M059J (cell line): ENCODE measurements at regions not wholly inside any gene's neighbourhood (a gene's known extent, or its start where the extent isn't known, plus 50 kb on each side); places are given as distances from the start of the nearest gene placed in this dataset.
A peak's percentile ranks its signal among the peaks of the same experiment; 100 is the strongest.

Experiments used
- DNase-seq: peaks from one replicate; pipeline ENCODE4 v3.0.0-alpha.2; 2012; ENCODE audit warnings: low read depth

DNA sequence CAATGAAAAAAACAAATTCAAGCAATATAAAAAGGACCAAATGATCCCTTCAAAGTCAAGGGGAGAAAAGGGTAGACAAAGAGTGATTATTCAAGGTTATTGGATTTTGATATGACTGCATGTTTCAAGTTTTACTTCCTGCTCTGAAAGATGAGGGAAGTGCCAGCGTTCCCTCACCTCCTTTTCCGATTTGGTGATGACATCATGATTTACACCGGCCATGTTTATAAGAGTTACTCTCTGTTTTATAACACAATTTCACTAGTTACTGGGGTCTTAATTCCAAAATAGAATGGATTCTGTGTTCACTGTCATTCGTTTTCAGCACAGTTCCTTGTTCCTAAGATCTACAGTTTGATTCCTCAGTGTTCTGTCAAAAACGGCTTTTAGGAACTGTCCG, 60.5 kb upstream of the CPXM2 start:
- DNase-seq, result no peak

DNA sequence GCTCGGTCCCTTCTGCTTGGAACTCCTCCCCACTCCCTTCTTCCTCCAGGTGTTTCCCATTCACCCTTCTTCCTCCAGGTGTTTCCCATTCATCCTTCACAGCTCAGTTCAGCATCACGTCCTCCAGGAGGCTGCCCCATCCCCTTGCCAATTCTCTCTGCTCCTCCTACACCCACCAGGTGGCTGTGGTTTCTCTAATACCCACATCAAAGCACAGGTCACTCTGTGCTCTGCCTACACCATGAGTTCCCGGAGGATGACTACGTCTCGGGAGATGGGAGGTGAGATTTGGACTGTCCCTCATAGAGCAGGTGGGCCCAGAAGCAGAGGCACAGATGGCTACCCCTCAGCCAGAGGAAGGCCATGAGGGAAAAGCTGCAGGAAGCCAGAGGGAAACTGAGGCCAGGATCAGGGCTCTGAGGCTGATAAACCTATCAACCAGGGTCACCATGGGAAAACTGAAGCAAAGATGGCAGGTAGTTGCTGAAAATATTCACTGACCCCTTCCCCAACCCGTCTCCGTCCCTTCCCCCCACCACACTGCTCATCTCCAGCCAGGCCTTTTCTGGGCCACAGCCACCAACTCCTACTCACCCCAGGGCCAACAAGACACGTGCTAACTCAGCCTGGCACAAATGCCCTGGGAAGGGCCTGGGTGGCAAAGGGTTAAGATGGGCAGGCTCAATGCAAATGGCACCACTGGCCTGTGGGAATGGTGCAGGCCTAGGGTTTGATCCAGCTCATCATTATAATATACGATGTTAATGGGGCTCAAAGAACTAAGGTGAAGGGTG, 56.6 kb upstream of the CPXM2 start:
- no peak for DNase-seq

DNA sequence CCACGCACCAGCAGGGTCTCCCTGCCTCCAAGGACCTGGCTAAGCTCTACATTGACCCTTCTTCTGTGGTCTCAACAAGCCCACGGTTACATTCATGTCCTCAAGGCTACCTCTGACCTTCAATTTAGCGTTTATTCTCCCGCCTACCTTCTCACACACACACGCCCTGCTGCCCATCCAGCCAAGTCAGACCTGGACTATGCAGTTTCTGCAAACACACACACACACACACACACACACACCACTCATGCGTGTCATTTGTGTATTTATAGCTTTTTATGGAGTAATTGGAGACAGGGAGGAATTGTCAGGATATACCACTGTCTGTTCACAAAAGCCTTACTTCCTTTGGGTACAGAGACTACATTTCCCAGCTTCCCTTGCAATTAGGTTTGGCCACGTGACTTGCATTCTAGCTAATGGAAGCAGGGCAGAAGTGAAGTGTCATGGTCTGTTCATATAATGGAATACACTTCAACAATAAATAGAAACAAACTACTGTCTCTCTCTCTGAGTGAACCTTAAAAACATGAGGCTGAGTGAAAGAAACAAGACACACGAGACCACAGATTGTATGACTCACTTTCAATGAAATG, 53.8 kb upstream of the CPXM2 start:
- peak; percentile 53 for DNase-seq

DNA sequence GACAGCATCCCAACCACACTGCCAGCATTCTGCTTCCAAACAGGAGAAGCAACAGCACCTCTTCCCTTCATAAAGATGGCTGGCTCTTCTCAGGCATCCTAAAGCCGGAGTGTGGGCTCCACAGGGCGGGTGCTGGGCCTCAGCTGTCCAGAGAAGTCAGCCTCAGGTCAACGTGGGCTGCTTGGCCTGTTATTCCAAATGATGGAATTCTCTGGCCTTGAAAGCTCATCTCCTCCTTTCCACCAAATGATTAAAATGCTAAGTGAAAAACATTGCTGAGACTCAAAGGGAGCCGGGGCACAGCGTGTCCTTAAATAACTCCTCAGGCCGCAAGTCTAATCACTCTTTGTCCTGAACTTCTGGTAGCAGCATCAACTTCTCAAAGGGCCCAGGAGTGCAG, 53.1 kb upstream of the CPXM2 start:
- no peak for DNase-seq

DNA sequence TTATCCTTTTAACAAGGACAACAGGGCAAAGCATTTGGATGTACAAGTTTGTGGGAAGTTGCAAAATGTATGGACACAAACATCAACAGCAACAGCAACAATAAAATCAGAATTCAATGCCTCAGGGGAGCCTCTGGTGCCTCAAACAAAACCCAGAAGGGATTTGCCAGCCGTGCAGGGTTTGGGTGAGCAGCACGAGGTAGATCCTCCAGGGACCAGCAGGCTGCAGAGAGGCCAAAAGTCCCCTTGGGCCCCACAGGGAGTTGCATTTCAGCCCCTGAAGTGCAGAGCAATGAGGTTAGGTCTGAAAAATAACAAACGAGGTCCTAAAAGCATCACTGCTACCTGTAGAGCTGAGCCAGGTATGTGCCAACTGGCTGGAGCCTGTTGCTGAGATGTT, 51.7 kb upstream of the CPXM2 start:
- DNase-seq, result no peak

DNA sequence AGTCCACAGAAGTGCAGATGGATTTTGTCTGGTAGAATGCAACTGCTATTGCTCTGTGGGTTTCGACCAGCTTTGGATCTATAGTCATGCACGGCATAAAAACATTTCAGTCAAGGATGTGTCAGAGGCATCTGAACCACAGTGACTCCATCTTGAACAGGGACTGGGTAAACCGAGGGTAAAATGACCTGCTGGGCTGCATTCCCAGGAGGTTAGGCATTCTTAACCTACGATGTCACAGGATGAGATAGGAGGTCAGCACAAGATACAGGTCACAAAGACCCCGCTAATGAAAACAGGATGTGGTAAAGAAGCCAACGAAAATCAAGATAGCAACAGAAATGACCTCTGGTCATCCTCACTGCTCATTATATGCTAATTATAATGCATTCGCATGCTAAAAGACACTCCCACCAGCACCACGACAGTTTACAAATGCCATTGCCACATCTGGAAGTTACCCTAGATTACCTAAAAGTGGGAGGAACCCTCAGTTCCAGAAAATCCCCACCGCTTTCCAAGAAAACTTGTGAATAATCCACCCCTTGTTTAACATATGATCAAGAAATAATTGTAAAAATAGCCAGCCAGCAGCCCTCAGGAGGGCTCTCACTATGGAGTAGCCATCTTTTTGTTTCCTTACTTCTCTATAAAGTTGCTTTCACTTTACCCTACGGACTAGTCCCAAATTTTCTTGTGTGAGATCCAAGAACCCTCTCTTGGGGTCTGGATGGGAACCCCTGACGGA, 50.7 kb upstream of the CPXM2 start:
- no peak for DNase-seq
